ENCODE measurements at regions not wholly inside any gene's neighbourhood (a gene's known extent, or its start where the extent isn't known, plus 50 kb on each side); places are given as distances from the start of the nearest gene placed in this dataset.

GRCh38 chr13:99700468-99700867 is 199.2 kb downstream of the TM9SF2 start:
- intact Hi-C loops (cut with DNase I): no loop called here
- Histone ChIP-seq H3K27ac (no peak overlapping the region), H3K9me3 (no peaks in the 10 kb centered on the region), H3K36me3 (no peaks in the 10 kb centered on the region), H3K9ac (ENCODE audit: low read depth in 2 of 2, low read length in 2 of 2) (no peak overlapping the region), H3K4me1 (no peaks in the 10 kb centered on the region), H3K27me3 (no peaks in the 10 kb centered on the region), H3K4me3 (no peak overlapping the region)
- TF ChIP-seq CTCF (IDR thresholded peaks at IDR 0.05): no peak
- no peak for DNase-seq

DNA sequence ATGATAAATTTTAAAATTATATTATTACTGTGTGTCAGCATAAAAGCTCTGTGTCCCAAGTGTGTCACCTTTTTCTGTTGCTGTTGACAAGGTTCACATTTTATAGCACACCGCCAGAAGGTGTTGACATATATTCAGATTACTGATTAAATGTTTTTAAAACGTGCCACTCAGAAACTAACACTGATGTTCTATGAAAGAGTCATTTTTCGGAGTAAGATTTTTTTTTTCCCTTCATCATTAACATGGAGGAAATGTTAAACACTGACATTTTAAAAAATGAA is 197.5 kb downstream of the TM9SF2 start:
- Histone ChIP-seq H3K9me3 (no peaks in the 10 kb centered on the region), H3K27me3 (no peaks in the 10 kb centered on the region), H3K9ac (ENCODE audit: low read depth in 2 of 2, low read length in 2 of 2) (no peak overlapping the region), H3K4me3 (no peak overlapping the region), H3K36me3 (no peaks in the 10 kb centered on the region), H3K4me1 (no peaks in the 10 kb centered on the region), H3K27ac (no peak overlapping the region)
- DNase-seq: no peak
- no peak for TF ChIP-seq CTCF (IDR thresholded peaks at IDR 0.05)
- intact Hi-C loops (cut with DNase I): no loop called here

DNA sequence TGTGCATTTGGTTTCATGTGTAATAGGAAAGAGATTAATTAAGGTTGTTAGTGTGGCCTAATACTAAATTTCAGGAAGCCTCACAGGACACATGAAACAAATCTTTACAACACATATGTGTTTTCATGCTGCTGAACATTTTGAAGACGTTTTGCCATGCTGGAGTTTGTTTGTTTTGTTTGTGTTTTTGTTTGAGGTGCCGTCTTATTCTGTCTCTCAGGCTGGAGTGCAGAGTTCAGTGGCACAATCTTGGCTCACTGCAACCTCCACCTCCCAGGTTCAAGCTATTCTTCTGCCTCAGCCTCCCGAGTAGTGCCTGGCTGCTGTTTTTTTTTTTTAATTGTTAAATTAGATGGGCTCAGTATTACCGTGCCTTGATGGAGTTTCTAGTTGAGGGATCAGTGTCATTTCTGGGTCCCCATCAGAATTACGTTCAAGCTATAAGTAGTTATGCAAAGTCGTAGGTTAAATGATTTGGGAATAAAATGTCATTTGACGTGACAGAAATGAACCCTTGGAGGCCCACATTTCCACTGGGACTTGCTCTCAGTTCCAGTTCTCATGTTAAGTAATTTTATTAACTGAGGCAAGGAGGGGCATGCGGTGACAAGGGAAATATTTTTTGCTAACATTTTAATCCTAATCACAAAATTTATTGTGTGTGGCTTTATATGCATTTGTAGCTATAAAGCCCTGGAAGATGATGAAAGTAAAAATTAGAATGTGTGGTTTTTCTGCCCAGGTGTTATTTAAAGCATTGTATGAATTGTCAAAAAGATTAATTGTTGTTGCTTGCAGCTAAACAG is 196.9 kb downstream of the TM9SF2 start:
- no peaks in the 10 kb centered on the region for H3K9me3 ChIP-seq
- DNase-seq: no peak
- no peaks in the 10 kb centered on the region for H3K27me3 ChIP-seq
- H3K36me3 ChIP-seq: no peaks in the 10 kb centered on the region
- no peak overlapping the region for H3K4me3 ChIP-seq
- TF ChIP-seq CTCF (IDR thresholded peaks at IDR 0.05): no peak
- no peaks in the 10 kb centered on the region for H3K4me1 ChIP-seq
- no peak overlapping the region for H3K27ac ChIP-seq
- intact Hi-C loops (cut with DNase I): no loop called here
- no peak overlapping the region for H3K9ac ChIP-seq (ENCODE audit: low read depth in 2 of 2, low read length in 2 of 2)

GRCh38 chr13:99695857-99696256 is 194.6 kb downstream of the TM9SF2 start:
- no peak overlapping the region for H3K4me3 ChIP-seq
- H3K27ac ChIP-seq: no peak overlapping the region
- no peaks in the 10 kb centered on the region for H3K9me3 ChIP-seq
- TF ChIP-seq CTCF (IDR thresholded peaks at IDR 0.05): no peak
- no peaks in the 10 kb centered on the region for H3K27me3 ChIP-seq
- DNase-seq: no peak
- no peaks in the 10 kb centered on the region for H3K36me3 ChIP-seq
- no peak overlapping the region for H3K9ac ChIP-seq (ENCODE audit: low read depth in 2 of 2, low read length in 2 of 2)
- H3K4me1 ChIP-seq: no peaks in the 10 kb centered on the region
- intact Hi-C loops (cut with DNase I): no loop called here

GRCh38 chr13:99693852-99694611 is 192.8 kb downstream of the TM9SF2 start:
- Histone ChIP-seq H3K4me3 (no peak overlapping the region), H3K9me3 (no peaks in the 10 kb centered on the region), H3K27me3 (no peaks in the 10 kb centered on the region), H3K36me3 (no peaks in the 10 kb centered on the region), H3K4me1 (no peaks in the 10 kb centered on the region), H3K27ac (no peak overlapping the region), H3K9ac (ENCODE audit: low read depth in 2 of 2, low read length in 2 of 2) (no peak overlapping the region)
- TF ChIP-seq CTCF (IDR thresholded peaks at IDR 0.05): no peak
- intact Hi-C loops (cut with DNase I): no loop called here
- DNase-seq: no peak
